SK-N-SH (cell line): ENCODE measurements at regions not wholly inside any gene's neighbourhood (a gene's known extent, or its start where the extent isn't known, plus 50 kb on each side); places are given as distances from the start of the nearest gene placed in this dataset.

Experiments
- CTCF ChIA-PET: fragments of 300-600, 350-600 bp; formaldehyde crosslinking; extraction: SDS; loops from one replicate; lab custom pipeline; 2021; lab: Yijun Ruan, JAX
- POLR2A ChIA-PET: fragments of 350-600 bp; sonication (Branson Sonifier 250); formaldehyde crosslinking; extraction: SDS; loops from one replicate; lab custom pipeline; 2020; ENCODE audit warnings: antibody characterized with exemption, inconsistent platforms; lab: Yijun Ruan, JAX
- DNase-seq: peaks from one replicate; pipeline ENCODE4 v3.0.0; 2012
- H2AFZ ChIP-seq: fragments of 200-600 bp; sonication (generic); 2 replicates; pipeline ENCODE4 v1.8.1; 2016; ENCODE audit warnings: antibody characterized with exemption, mild to moderate bottlenecking, low read depth
- H3F3A ChIP-seq: fragments of 200-600 bp; sonication (generic); replicated peaks from 2 replicates; pipeline ENCODE3; 2016; ENCODE audit warnings: antibody characterized with exemption, mild to moderate bottlenecking; ENCODE audit not compliant: insufficient read depth
- H3K27ac ChIP-seq, 2 experiments: fragments of 200-500 bp in 1 of 2; fragments of 200-600 bp in 1 of 2; sonication (Bioruptor generic) in 1 of 2; sonication (generic), shearing (Covaris generic) in 1 of 2; 2 replicates each; pipeline versions ENCODE4 v1.5.1 to v1.6.1; 2014 to 2016; ENCODE audit warnings: low read depth in 2 of 2, inconsistent platforms in 1 of 2, low read length in 1 of 2, mild to moderate bottlenecking in 1 of 2, mixed read lengths in 1 of 2
- H3K27me3 ChIP-seq: fragments of 200-600 bp; sonication (generic), shearing (Covaris generic); 2 replicates; pipeline ENCODE4 v1.6.1; 2016; ENCODE audit warnings: mixed run types; ENCODE audit not compliant: insufficient read depth
- H3K36me3 ChIP-seq, 2 experiments: fragments of 200-500 bp in 1 of 2; fragments of 200-600 bp in 1 of 2; sonication (Bioruptor generic) in 1 of 2; sonication (generic) in 1 of 2; replicated peaks in 1 of 2; 2 replicates each; pipeline versions ENCODE3 to v1.5.1; 2014 to 2016; ENCODE audit warnings: low read length in 1 of 2, mild to moderate bottlenecking in 1 of 2; ENCODE audit not compliant: insufficient read depth in 2 of 2, control insufficient read depth in 1 of 2
- H3K4me1 ChIP-seq, 2 experiments: fragments of 200-500 bp in 1 of 2; fragments of 200-600 bp in 1 of 2; sonication (Bioruptor generic) in 1 of 2; sonication (generic), shearing (Covaris generic) in 1 of 2; 2 replicates each; pipeline versions ENCODE4 v1.5.1 to v1.6.1; 2014 to 2016; ENCODE audit warnings: low read depth in 1 of 2, low read length in 1 of 2, mixed run types in 1 of 2; ENCODE audit not compliant: insufficient read depth in 2 of 2, control insufficient read depth in 1 of 2
- H3K4me2 ChIP-seq: fragments of 200-600 bp; sonication (generic), shearing (Covaris generic); 2 replicates; pipeline ENCODE4 v1.6.1; 2017; ENCODE audit warnings: mixed run types
- H3K4me3 ChIP-seq, 2 experiments: fragments of 200-500 bp in 1 of 2; fragments of 200-600 bp in 1 of 2; sonication (Bioruptor generic) in 1 of 2; sonication (generic), shearing (Covaris generic) in 1 of 2; 2 replicates each; pipeline versions ENCODE4 v1.5.1 to v1.8.1; 2014 to 2016; ENCODE audit warnings: low read depth in 2 of 2, inconsistent platforms in 1 of 2, low read length in 1 of 2, mild to moderate bottlenecking in 1 of 2, mixed read lengths in 1 of 2, moderate library complexity in 1 of 2
- H3K79me2 ChIP-seq: fragments of 200-600 bp; sonication (generic); 2 replicates; pipeline ENCODE4 v1.8.1; 2017; ENCODE audit warnings: mild to moderate bottlenecking; ENCODE audit not compliant: insufficient read depth
- H3K9ac ChIP-seq: fragments of 200-600 bp; sonication (generic); 2 replicates; pipeline ENCODE4 v1.6.1; 2017; ENCODE audit warnings: mixed run types
- H3K9me2 ChIP-seq: fragments of 200-600 bp; sonication (generic); 2 replicates; pipeline ENCODE4 v1.6.1; 2017; ENCODE audit warnings: mixed run types
- H3K9me3 ChIP-seq: fragments of 200-600 bp; sonication (generic); 2 replicates; pipeline ENCODE4 v1.6.1; 2017; ENCODE audit warnings: mixed run types, mild to moderate bottlenecking, moderate library complexity
- H4K20me1 ChIP-seq: fragments of 200-600 bp; sonication (generic); 2 replicates; pipeline ENCODE4 v1.6.1; 2017; ENCODE audit warnings: mild to moderate bottlenecking, mixed run types; ENCODE audit not compliant: insufficient read depth
- FOSL2 ChIP-seq: IDR thresholded peaks from 2 replicates; pipeline ENCODE4 v1.4.0; 2012; ENCODE audit warnings: low read depth, mild to moderate bottlenecking, moderate library complexity, borderline replicate concordance
- FOXM1 ChIP-seq: IDR thresholded peaks from 2 replicates; pipeline ENCODE4 v1.4.0; 2012; ENCODE audit warnings: low read depth, mild to moderate bottlenecking
- MEF2A ChIP-seq: IDR thresholded peaks from 2 replicates; pipeline ENCODE4 v1.4.0; 2012; ENCODE audit warnings: low read depth, borderline replicate concordance
- MXI1 ChIP-seq: IDR thresholded peaks from 2 replicates; pipeline ENCODE4 v1.6.1; 2012; ENCODE audit warnings: mild to moderate bottlenecking, low read depth, low read length, improper control_type of control experiment
- YY1 ChIP-seq: IDR thresholded peaks from 2 replicates; pipeline ENCODE4 v1.4.0; 2012; ENCODE audit warnings: low read depth, mild to moderate bottlenecking
- whole genome bisulfite sequencing: methylation state at CpG from one replicate; pipeline ENCODE4 v1.1.6; 2017; ENCODE audit warnings: low lambda C conversion rate; 5-methylcytosine and 5-hydroxymethylcytosine counted together
- TF ChIP-seq, protein P1 (sequence below): IDR thresholded peaks from 2 replicates; pipeline ENCODE4 v1.4.0; 2012; ENCODE audit warnings: low read depth, borderline replicate concordance
- TF ChIP-seq, protein P2 (sequence below): IDR thresholded peaks from 2 replicates; pipeline ENCODE4 v1.6.1; 2012; ENCODE audit warnings: mild to moderate bottlenecking, low read depth, low read length, moderate library complexity
- TF ChIP-seq, protein P3 (sequence below): IDR thresholded peaks from 2 replicates; pipeline ENCODE4 v1.4.0; 2012; ENCODE audit warnings: low read depth
- TF ChIP-seq, protein P4 (sequence below): fragments of 150-350 bp; IDR thresholded peaks from 2 replicates; pipeline ENCODE4 v1.6.1; 2016; ENCODE audit warnings: mild to moderate bottlenecking, low read depth, low read length

DNA sequence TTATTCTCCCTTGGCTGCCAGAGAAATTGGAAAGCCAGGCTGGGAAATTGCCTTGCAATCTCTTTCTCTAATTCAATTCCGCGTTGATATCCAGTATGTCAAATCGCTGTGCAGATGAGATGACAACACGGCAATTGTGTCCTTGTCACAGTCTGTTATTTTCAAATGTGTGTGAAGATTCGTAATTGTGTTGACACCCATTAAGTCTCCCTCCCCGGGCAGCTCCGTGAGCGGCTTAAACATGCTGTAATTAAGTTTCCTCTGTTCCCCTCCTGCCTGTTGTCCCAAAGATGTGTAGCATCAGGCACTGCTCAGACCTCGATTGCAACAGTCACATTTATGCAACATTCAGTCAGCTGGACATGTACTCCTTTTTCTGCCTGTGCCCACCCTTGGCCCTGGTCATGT is 209.5 kb downstream of the LPIN1 start (continued):
- TF ChIP-seq, protein P1, sequence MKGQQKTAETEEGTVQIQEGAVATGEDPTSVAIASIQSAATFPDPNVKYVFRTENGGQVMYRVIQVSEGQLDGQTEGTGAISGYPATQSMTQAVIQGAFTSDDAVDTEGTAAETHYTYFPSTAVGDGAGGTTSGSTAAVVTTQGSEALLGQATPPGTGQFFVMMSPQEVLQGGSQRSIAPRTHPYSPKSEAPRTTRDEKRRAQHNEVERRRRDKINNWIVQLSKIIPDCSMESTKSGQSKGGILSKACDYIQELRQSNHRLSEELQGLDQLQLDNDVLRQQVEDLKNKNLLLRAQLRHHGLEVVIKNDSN, result no peak
- no peak for TF ChIP-seq YY1
- TF ChIP-seq, protein P2, sequence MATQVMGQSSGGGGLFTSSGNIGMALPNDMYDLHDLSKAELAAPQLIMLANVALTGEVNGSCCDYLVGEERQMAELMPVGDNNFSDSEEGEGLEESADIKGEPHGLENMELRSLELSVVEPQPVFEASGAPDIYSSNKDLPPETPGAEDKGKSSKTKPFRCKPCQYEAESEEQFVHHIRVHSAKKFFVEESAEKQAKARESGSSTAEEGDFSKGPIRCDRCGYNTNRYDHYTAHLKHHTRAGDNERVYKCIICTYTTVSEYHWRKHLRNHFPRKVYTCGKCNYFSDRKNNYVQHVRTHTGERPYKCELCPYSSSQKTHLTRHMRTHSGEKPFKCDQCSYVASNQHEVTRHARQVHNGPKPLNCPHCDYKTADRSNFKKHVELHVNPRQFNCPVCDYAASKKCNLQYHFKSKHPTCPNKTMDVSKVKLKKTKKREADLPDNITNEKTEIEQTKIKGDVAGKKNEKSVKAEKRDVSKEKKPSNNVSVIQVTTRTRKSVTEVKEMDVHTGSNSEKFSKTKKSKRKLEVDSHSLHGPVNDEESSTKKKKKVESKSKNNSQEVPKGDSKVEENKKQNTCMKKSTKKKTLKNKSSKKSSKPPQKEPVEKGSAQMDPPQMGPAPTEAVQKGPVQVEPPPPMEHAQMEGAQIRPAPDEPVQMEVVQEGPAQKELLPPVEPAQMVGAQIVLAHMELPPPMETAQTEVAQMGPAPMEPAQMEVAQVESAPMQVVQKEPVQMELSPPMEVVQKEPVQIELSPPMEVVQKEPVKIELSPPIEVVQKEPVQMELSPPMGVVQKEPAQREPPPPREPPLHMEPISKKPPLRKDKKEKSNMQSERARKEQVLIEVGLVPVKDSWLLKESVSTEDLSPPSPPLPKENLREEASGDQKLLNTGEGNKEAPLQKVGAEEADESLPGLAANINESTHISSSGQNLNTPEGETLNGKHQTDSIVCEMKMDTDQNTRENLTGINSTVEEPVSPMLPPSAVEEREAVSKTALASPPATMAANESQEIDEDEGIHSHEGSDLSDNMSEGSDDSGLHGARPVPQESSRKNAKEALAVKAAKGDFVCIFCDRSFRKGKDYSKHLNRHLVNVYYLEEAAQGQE, result no peak
- TF ChIP-seq, all 33 proteins: peak for 6

DNA sequence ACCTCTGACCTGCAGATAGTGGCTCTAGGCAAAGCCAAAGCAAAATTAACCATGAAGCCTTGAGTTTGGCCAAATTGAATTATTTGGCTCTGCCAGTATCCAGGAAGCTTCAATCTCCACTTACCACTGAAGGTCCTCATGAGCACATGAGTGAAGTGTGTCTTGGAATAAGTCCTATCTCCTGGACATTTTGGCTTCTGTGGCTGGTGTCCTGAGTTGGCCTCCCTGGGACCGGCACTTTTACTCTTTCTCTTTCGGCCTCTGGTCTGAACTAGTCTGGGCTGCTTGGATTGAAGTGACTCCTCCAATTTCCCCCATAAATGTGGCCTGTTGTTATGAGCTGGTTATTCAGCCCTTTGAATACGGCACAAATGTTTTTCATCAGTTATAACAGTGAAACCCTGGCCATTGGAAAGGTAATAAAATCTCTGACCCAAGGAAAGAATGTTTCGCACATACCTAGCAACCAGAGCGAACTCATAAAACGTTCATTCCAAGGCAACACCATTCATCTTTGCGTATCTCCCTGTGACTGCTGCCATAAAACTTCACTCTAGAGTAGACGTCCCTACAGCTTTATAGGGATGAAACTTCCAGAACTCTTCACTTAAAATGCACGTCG is 216.4 kb downstream of the LPIN1 start:
- TF ChIP-seq, protein P3, sequence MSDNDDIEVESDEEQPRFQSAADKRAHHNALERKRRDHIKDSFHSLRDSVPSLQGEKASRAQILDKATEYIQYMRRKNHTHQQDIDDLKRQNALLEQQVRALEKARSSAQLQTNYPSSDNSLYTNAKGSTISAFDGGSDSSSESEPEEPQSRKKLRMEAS, result no peak
- TF ChIP-seq MEF2A (no peak), FOXM1 (no peak), FOSL2 (no peak), MXI1 (no peak)
- TF ChIP-seq, protein P1, result no peak
- TF ChIP-seq, protein P4, sequence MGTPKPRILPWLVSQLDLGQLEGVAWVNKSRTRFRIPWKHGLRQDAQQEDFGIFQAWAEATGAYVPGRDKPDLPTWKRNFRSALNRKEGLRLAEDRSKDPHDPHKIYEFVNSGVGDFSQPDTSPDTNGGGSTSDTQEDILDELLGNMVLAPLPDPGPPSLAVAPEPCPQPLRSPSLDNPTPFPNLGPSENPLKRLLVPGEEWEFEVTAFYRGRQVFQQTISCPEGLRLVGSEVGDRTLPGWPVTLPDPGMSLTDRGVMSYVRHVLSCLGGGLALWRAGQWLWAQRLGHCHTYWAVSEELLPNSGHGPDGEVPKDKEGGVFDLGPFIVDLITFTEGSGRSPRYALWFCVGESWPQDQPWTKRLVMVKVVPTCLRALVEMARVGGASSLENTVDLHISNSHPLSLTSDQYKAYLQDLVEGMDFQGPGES, result no peak
- TF ChIP-seq, all 33 proteins: peak for 0

More for the DNA sequence above, 216.4 kb downstream of the LPIN1 start:
- H3K4me3 ChIP-seq, result no peak overlapping the region
- no peaks in the 10 kb centered on the region for H3K79me2 ChIP-seq
- no peaks in the 10 kb centered on the region for H4K20me1 ChIP-seq
- H3K9me2 ChIP-seq, result no peaks in the 10 kb centered on the region
- H3F3A ChIP-seq, result no peaks in the 10 kb centered on the region
- no peaks in the 10 kb centered on the region for H3K27me3 ChIP-seq
- CTCF ChIA-PET, result interaction anchor here (0.8 to 1.1 kb wide), 3 partner anchors 9 to 99 kb away, joined by 3 read pairs; no protein-coding TSS in a partner anchor
- POLR2A ChIA-PET, result no interaction called here
- WGBS, result 87% methylated on average over 10 of the region's 10 CpGs
- H3K36me3 ChIP-seq, result no peaks in the 10 kb centered on the region
- H3K27ac ChIP-seq, result no peak overlapping the region
- no peak for DNase-seq
- H3K4me1 ChIP-seq, result peaks cover 0 to 4% of the 10 kb centered on the region in 2 experiments; a peak in 2 of 4 replicates
- H3K4me2 ChIP-seq, result no peak overlapping the region
- H2AFZ ChIP-seq, result no peak overlapping the region
- H3K9me3 ChIP-seq, result no peaks in the 10 kb centered on the region
- no peak overlapping the region for H3K9ac ChIP-seq
